ENCODE measurements at regions not wholly inside any gene's neighbourhood (a gene's known extent, or its start where the extent isn't known, plus 50 kb on each side); places are given as distances from the start of the nearest gene placed in this dataset.

- Histone ChIP-seq H3K27me3 (no peaks in the 10 kb centered on the region), H3K27ac (no peak overlapping the region), H3K4me1 (no peaks in the 10 kb centered on the region), H3K4me3 (no peak overlapping the region), H3K36me3 (no peaks in the 10 kb centered on the region), H3K9me3 (no peaks in the 10 kb centered on the region)
- intact Hi-C loops (cut with DNase I) = no loop called here
- no peak for TF ChIP-seq POLR2A (IDR thresholded peaks at IDR 0.05)
- no peak for TF ChIP-seq CTCF (IDR thresholded peaks at IDR 0.05)
- WGBS, 2 donors = 75 to 77% methylated on average over 1 of the region's 1 CpG
- DNase-seq = no peak
These were observed 85.2 kb downstream of the POLR1F start for GRCh38 chr7:19623676-19624075.

- no peak overlapping the region for H3K27ac ChIP-seq
- DNase-seq = no peak
- no peak overlapping the region for H3K4me3 ChIP-seq
- intact Hi-C loops (cut with DNase I) = no loop called here
- no peaks in the 10 kb centered on the region for H3K36me3 ChIP-seq
- H3K27me3 ChIP-seq = no peaks in the 10 kb centered on the region
- TF ChIP-seq POLR2A (IDR thresholded peaks at IDR 0.05) = no peak
- TF ChIP-seq CTCF (IDR thresholded peaks at IDR 0.05) = no peak
- H3K4me1 ChIP-seq = no peaks in the 10 kb centered on the region
- WGBS, 2 donors = 65 to 73% methylated on average over 2 of the region's 2 CpGs
- H3K9me3 ChIP-seq = no peaks in the 10 kb centered on the region
These were observed 87.1 kb downstream of the POLR1F start for GRCh38 chr7:19621740-19622139.

- intact Hi-C loops (cut with DNase I) = no loop called here
- no peak for TF ChIP-seq POLR2A (IDR thresholded peaks at IDR 0.05)
- no peak for TF ChIP-seq CTCF (IDR thresholded peaks at IDR 0.05)
- Histone ChIP-seq H3K36me3 (no peaks in the 10 kb centered on the region), H3K27ac (no peak overlapping the region), H3K4me1 (no peaks in the 10 kb centered on the region), H3K27me3 (no peaks in the 10 kb centered on the region), H3K4me3 (no peak overlapping the region), H3K9me3 (no peaks in the 10 kb centered on the region)
- WGBS, 2 donors = 28 to 53% methylated on average over 2 of the region's 2 CpGs
- no peak for DNase-seq
These were observed 88.4 kb downstream of the POLR1F start for GRCh38 chr7:19620470-19620869.

- no peak for TF ChIP-seq POLR2A (IDR thresholded peaks at IDR 0.05)
- intact Hi-C loops (cut with DNase I) = no loop called here
- WGBS, 2 donors = 55 to 58% methylated on average over 1 of the region's 1 CpG
- Histone ChIP-seq H3K27ac (no peak overlapping the region), H3K36me3 (no peaks in the 10 kb centered on the region), H3K4me1 (no peaks in the 10 kb centered on the region), H3K9me3 (no peaks in the 10 kb centered on the region), H3K4me3 (no peak overlapping the region), H3K27me3 (no peaks in the 10 kb centered on the region)
- DNase-seq = no peak
These were observed 89.7 kb downstream of the POLR1F start for GRCh38 chr7:19619122-19619521.

GRCh38 chr7:19617901-19618300 lies 90.9 kb downstream of the POLR1F start:
- 44 to 53% methylated on average over 2 of the region's 2 CpGs for WGBS, 2 donors
- no peaks in the 10 kb centered on the region for H3K36me3 ChIP-seq
- H3K27me3 ChIP-seq = no peaks in the 10 kb centered on the region
- TF ChIP-seq POLR2A (IDR thresholded peaks at IDR 0.05) = no peak
- TF ChIP-seq CTCF (IDR thresholded peaks at IDR 0.05) = no peak
- H3K4me1 ChIP-seq = no peaks in the 10 kb centered on the region
- no peak overlapping the region for H3K4me3 ChIP-seq
- H3K27ac ChIP-seq = no peak overlapping the region
- intact Hi-C loops (cut with DNase I) = no loop called here
- no peaks in the 10 kb centered on the region for H3K9me3 ChIP-seq
- DNase-seq = no peak

- intact Hi-C loops (cut with DNase I) = no loop called here
- H3K27me3 ChIP-seq = no peaks in the 10 kb centered on the region
- no peaks in the 10 kb centered on the region for H3K9me3 ChIP-seq
- H3K4me1 ChIP-seq = no peaks in the 10 kb centered on the region
- no peaks in the 10 kb centered on the region for H3K36me3 ChIP-seq
- no peak overlapping the region for H3K27ac ChIP-seq
- no peak for DNase-seq
- H3K4me3 ChIP-seq = no peak overlapping the region
- no peak for TF ChIP-seq POLR2A (IDR thresholded peaks at IDR 0.05)
- no peak for TF ChIP-seq CTCF (IDR thresholded peaks at IDR 0.05)
These were observed 98.5 kb downstream of the POLR1F start for GRCh38 chr7:19610194-19610943.

Data from esophagus squamous epithelium (tissue), 5 donors.